Thyroid gland (tissue), 4 donors: ENCODE measurements at regions not wholly inside any gene's neighbourhood (a gene's known extent, or its start where the extent isn't known, plus 50 kb on each side); places are given as distances from the start of the nearest gene placed in this dataset.

Experiments used
- DNase-seq, 2 donors: peaks; one replicate each; pipeline ENCODE4 v3.0.0-alpha.2; 2019
- H3K27ac ChIP-seq, 3 donors: fragments of 200-600 bp; sonication (generic); 1 replicate in 2 of 3; 2 replicates in 1 of 3; pipeline ENCODE4 v1.5.1; 2016 to 2019; ENCODE audit warnings: mild to moderate bottlenecking in 1 of 3, moderate library complexity in 1 of 3
- H3K27me3 ChIP-seq: fragments of 200-600 bp; sonication (generic); one replicate; pipeline ENCODE4 v1.5.1; 2019
- H3K36me3 ChIP-seq, 2 donors: fragments of 200-600 bp; sonication (generic); one replicate each; pipeline ENCODE4 v1.5.1; 2016 to 2019
- H3K4me1 ChIP-seq, 2 donors: fragments of 200-600 bp; sonication (generic); one replicate each; pipeline ENCODE4 v1.5.1; 2017 to 2019
- H3K4me3 ChIP-seq, 3 donors: fragments of 200-600 bp; sonication (generic); replicated peaks in 1 of 3; 1 replicate in 2 of 3; 2 replicates in 1 of 3; pipeline ENCODE4 v1.5.1; 2016; ENCODE audit warnings: mild to moderate bottlenecking in 1 of 3
- H3K9me3 ChIP-seq: fragments of 200-600 bp; sonication (generic); one replicate; pipeline ENCODE4 v1.5.1; 2017
- POLR2A ChIP-seq, 2 donors: fragments of 450-650 bp; IDR thresholded peaks; one replicate each; pipeline ENCODE4 v1.6.1; 2017; ENCODE audit warnings: antibody characterized with exemption in 2 of 2, mild to moderate bottlenecking in 2 of 2, moderate library complexity in 1 of 2
- WGBS, 2 donors: methylation state at CpG; one replicate each; pipeline ENCODE4 v1.1.5; 2017; 5-methylcytosine and 5-hydroxymethylcytosine counted together
- intact Hi-C: fragments of 100-400 bp; cut with DNase I; formaldehyde crosslinking; loops from one replicate; pipeline ENCODE4 v1.15.1; 2023
- TF ChIP-seq, protein P1 (sequence below), 6 experiments: fragments of 200-600 bp in 3 of 6; fragments of 450-650 bp in 3 of 6; sonication (generic) in 3 of 6; IDR thresholded peaks; one replicate each; pipeline ENCODE4 v1.5.1; 2016 to 2019; ENCODE audit warnings: antibody characterized with exemption in 6 of 6, mild to moderate bottlenecking in 2 of 6, inconsistent platforms in 1 of 6, moderate library complexity in 1 of 6

DNA sequence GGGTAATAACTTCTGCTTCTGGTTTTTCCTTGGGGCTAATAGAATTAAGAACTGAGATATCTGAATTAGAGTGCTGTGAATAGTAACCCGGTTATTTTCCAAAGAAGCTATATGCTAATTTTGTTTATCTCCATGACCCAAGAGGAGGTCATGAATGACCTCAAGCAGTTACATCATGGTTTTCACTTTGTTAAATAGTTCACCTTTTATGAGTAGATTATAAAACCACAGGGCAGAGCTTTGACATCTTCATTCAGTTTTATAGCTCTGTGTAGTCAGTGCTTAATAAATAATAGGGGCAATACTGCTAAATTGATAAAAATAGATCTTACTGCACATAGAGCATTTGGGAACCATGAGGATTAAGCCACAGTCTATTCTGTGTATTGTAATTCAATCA is 462.2 kb downstream of the LRIG3 start:
- Histone ChIP-seq H3K27ac (no peak overlapping the region), H3K9me3 (no peaks in the 10 kb centered on the region), H3K4me3 (no peak overlapping the region), H3K36me3 (no peaks in the 10 kb centered on the region), H3K4me1 (no peaks in the 10 kb centered on the region), H3K27me3 (no peaks in the 10 kb centered on the region)
- TF ChIP-seq, protein P1, sequence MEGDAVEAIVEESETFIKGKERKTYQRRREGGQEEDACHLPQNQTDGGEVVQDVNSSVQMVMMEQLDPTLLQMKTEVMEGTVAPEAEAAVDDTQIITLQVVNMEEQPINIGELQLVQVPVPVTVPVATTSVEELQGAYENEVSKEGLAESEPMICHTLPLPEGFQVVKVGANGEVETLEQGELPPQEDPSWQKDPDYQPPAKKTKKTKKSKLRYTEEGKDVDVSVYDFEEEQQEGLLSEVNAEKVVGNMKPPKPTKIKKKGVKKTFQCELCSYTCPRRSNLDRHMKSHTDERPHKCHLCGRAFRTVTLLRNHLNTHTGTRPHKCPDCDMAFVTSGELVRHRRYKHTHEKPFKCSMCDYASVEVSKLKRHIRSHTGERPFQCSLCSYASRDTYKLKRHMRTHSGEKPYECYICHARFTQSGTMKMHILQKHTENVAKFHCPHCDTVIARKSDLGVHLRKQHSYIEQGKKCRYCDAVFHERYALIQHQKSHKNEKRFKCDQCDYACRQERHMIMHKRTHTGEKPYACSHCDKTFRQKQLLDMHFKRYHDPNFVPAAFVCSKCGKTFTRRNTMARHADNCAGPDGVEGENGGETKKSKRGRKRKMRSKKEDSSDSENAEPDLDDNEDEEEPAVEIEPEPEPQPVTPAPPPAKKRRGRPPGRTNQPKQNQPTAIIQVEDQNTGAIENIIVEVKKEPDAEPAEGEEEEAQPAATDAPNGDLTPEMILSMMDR (IDR thresholded peaks at IDR 0.05): no peak
- no peak for TF ChIP-seq POLR2A (IDR thresholded peaks at IDR 0.05)
- DNase-seq: no peak
- WGBS, 2 donors: 88 to 94% methylated on average over 1 of the region's 1 CpG
- intact Hi-C loops: no loop called here

DNA sequence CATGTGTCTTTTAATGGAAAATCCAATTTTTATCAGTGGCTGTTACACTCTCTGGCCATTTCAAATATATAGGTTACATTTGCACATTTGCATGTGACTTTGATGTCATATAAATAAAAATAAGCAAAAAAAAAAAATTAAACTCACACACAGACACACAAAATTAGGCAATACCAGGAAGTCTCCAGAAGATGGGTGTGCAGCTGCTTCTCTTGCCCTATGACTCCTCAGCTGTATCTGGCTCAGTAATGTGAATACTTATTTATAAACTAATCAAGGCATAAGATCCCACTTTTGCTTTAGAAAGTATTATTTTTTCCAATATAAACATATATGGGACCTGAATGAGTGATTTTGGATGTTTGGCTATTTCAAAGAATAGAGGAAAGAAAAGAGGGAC is 461.1 kb downstream of the LRIG3 start:
- TF ChIP-seq, protein P1 (IDR thresholded peaks at IDR 0.05): no peak
- no peak for TF ChIP-seq POLR2A (IDR thresholded peaks at IDR 0.05)
- H3K27me3 ChIP-seq: no peaks in the 10 kb centered on the region

DNA sequence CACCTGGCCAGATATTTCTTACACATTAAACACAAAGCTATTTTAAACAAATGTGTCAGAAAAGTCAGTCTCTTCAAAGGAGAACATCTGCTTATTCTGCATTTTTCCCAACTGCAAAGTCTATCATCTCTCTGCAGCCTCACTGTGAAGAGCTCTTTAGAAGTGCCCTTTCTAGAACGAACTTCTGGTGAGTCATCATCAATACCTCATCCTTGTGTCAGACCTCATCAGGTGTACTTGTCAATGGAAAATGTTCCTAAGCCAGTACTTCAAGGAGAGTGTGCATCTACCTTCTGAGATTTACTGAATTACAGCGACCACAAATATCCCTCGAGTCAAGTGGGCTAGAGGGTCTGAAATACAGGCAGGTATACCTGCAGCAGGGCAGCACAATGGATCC is 457.3 kb downstream of the LRIG3 start:
- H3K4me3 ChIP-seq: no peak overlapping the region
- H3K36me3 ChIP-seq: no peaks in the 10 kb centered on the region
- H3K27ac ChIP-seq: no peak overlapping the region
- no peaks in the 10 kb centered on the region for H3K9me3 ChIP-seq
- intact Hi-C loops: no loop called here
- no peak for DNase-seq
- H3K4me1 ChIP-seq: no peaks in the 10 kb centered on the region
- no peaks in the 10 kb centered on the region for H3K27me3 ChIP-seq
- WGBS, 2 donors: 75 to 78% methylated on average over 3 of the region's 3 CpGs
- TF ChIP-seq, protein P1 (IDR thresholded peaks at IDR 0.05): no peak

More for the DNA sequence above, 461.1 kb downstream of the LRIG3 start:
- H3K36me3 ChIP-seq: no peaks in the 10 kb centered on the region
- H3K27ac ChIP-seq: no peak overlapping the region
- intact Hi-C loops: no loop called here
- no peaks in the 10 kb centered on the region for H3K9me3 ChIP-seq
- no peak for DNase-seq
- H3K4me1 ChIP-seq: no peaks in the 10 kb centered on the region
- H3K4me3 ChIP-seq: no peak overlapping the region

DNA sequence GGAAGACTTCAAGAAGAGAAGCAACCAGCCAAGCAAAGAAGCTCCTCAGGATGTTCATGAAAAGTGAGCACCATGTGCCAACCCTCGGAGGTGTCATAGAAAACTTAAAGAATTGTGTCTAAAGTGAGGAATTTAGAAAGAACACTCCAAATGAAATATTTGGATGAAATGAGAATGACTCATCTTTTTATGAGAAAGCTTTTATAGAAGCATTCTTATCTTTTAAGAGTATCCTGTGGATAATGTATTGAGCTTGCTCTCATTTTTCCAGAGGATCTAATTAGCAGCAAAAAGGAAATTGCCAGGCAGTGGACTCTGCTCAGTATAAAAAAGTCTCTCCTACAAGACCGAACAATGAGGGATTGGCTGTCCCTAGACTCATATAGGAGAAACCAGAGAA is 454.9 kb downstream of the LRIG3 start:
- no peak for DNase-seq
- WGBS, 2 donors: 73 to 93% methylated on average over 2 of the region's 2 CpGs
- Histone ChIP-seq H3K4me1 (no peaks in the 10 kb centered on the region), H3K4me3 (no peak overlapping the region), H3K36me3 (no peaks in the 10 kb centered on the region), H3K27ac (no peak overlapping the region), H3K27me3 (no peaks in the 10 kb centered on the region), H3K9me3 (no peaks in the 10 kb centered on the region)
- intact Hi-C loops: no loop called here
- TF ChIP-seq POLR2A (IDR thresholded peaks at IDR 0.05): no peak
- TF ChIP-seq, protein P1 (IDR thresholded peaks at IDR 0.05): no peak

DNA sequence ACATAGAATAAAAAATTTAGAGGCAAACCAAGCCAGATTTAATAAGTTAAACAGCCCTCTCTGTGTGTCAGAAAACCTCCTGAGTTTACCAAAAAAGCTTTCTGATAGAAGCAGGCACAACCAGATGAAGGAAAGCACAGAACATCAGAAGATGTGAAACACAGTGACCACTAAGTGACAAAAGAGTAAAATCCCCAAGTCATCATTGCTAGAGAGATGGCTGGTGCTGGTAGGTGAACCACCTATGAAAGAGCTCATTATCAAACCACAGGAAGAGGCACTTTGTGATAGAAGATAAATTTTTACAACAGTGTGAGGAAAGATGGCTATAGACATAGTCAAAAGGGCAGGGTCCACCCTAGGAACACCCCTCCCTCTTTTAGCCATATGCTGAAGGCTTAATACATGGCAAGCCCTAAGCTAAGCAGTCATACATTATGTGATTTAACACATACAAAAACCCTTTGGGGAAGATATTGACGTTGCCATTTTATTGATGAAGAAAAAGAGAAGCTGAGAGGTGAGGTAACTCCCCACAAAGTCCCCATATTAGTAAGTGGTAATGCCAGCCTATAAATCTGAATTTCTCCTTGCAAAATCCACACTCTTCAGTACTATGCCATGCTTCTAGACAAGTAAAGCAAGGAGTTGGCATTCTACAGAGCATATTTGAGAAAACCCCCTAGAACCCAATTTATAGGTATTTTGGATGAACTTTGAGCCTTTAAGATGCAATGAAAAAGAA is 449.9 kb downstream of the LRIG3 start:
- Histone ChIP-seq H3K9me3 (no peaks in the 10 kb centered on the region), H3K36me3 (no peaks in the 10 kb centered on the region), H3K27ac (no peak overlapping the region), H3K4me1 (no peaks in the 10 kb centered on the region), H3K27me3 (no peaks in the 10 kb centered on the region), H3K4me3 (no peak overlapping the region)
- 48 to 70% methylated on average over 1 of the region's 1 CpG for WGBS, 2 donors
- DNase-seq: no peak
- intact Hi-C loops: no loop called here
- no peak for TF ChIP-seq POLR2A (IDR thresholded peaks at IDR 0.05)
- TF ChIP-seq, protein P1 (IDR thresholded peaks at IDR 0.05): no peak
